ENCODE measurements at regions not wholly inside any gene's neighbourhood (a gene's known extent, or its start where the extent isn't known, plus 50 kb on each side); places are given as distances from the start of the nearest gene placed in this dataset.

DNA sequence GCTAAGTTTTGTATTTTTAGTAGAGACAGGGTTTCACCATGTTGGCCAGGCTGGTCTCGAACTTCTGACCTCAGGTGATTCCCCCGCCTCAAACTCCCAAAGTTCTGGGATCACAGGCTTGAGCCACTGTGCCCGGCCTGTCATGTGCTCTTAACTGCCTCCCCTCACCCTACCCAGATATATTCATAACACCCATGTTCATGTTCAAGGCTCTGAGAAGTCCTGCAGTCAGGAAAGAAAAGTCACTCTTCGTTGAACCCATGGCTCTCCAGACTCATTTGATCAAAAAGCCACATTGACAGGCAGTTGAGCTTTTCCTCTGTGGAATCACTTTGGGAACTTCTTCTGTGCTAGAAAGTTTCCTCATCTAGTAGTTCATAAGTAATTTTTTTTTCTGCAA is 545.5 kb upstream of the TBX3 start:
- TF ChIP-seq POLR2A (IDR thresholded peaks at IDR 0.05; ENCODE audit: extremely low read depth, insufficient read length), result no peak
- TF ChIP-seq, protein P1, sequence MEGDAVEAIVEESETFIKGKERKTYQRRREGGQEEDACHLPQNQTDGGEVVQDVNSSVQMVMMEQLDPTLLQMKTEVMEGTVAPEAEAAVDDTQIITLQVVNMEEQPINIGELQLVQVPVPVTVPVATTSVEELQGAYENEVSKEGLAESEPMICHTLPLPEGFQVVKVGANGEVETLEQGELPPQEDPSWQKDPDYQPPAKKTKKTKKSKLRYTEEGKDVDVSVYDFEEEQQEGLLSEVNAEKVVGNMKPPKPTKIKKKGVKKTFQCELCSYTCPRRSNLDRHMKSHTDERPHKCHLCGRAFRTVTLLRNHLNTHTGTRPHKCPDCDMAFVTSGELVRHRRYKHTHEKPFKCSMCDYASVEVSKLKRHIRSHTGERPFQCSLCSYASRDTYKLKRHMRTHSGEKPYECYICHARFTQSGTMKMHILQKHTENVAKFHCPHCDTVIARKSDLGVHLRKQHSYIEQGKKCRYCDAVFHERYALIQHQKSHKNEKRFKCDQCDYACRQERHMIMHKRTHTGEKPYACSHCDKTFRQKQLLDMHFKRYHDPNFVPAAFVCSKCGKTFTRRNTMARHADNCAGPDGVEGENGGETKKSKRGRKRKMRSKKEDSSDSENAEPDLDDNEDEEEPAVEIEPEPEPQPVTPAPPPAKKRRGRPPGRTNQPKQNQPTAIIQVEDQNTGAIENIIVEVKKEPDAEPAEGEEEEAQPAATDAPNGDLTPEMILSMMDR (IDR thresholded peaks at IDR 0.05; ENCODE audit: low read depth, low read length), result no peak
- no peak for TF ChIP-seq MYC (IDR thresholded peaks at IDR 0.05; ENCODE audit: low read depth, low read length)
- TF ChIP-seq, protein P2, sequence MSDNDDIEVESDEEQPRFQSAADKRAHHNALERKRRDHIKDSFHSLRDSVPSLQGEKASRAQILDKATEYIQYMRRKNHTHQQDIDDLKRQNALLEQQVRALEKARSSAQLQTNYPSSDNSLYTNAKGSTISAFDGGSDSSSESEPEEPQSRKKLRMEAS (IDR thresholded peaks at IDR 0.05; ENCODE audit: low read depth, low read length), result no peak
